ENCODE measurements at regions not wholly inside any gene's neighbourhood (a gene's known extent, or its start where the extent isn't known, plus 50 kb on each side); places are given as distances from the start of the nearest gene placed in this dataset.

- peak; percentile 94 for DNase-seq
- 19 to 24% methylated on average over 4 of the region's 4 CpGs for WGBS, 2 experiments (ENCODE audit: low coverage in 1 of 2, low lambda C conversion rate in 2 of 2, missing lambda C conversion rate in 2 of 2)
- H3K9ac ChIP-seq, result peak overlapping the region; percentile 16
- H3K9me3 ChIP-seq (ENCODE audit: low read depth), result no peaks in the 10 kb centered on the region
- no peaks in the 10 kb centered on the region for H3K36me3 ChIP-seq (ENCODE audit: low read depth)
- peaks cover 24% of the 10 kb centered on the region for H3F3A ChIP-seq (ENCODE audit: insufficient read depth)
- H3K9me2 ChIP-seq (ENCODE audit: insufficient read depth), result no peaks in the 10 kb centered on the region
- no peaks in the 10 kb centered on the region for H4K20me1 ChIP-seq (ENCODE audit: insufficient read depth)
- 0 out of 2 replicates have a peak overlapping the region, but pooled peaks have one; percentile 6 for H3K4me3 ChIP-seq
- H3K79me2 ChIP-seq (ENCODE audit: insufficient read depth), result no peaks in the 10 kb centered on the region
- no peak for TF ChIP-seq EZH2 (IDR thresholded peaks at IDR 0.05; ENCODE audit: insufficient read depth, poor library complexity, severe bottlenecking)
- TF ChIP-seq EZH2phosphoT487 (IDR thresholded peaks at IDR 0.05; ENCODE audit: insufficient read depth, low read depth), result no peak
- peak overlapping the region; percentile 44 for H3K4me2 ChIP-seq (ENCODE audit: unreplicated experiment)
- in situ Hi-C loops (cut with MboI), result no loop called here
- peak overlapping the region; percentile 80 for H3K27ac ChIP-seq
- H2AFZ ChIP-seq, result peak overlapping the region; percentile 55
- peaks cover 37% of the 10 kb centered on the region for H3K4me1 ChIP-seq (ENCODE audit: insufficient read depth)
- no peaks in the 10 kb centered on the region for H3K27me3 ChIP-seq (replicated peaks; ENCODE audit: insufficient read depth)
These were observed 581.8 kb upstream of the SLITRK5 start for GRCh38 chr13:87089391-87089790.

- Histone ChIP-seq H3K4me1 (ENCODE audit: insufficient read depth) (peaks cover 28% of the 10 kb centered on the region), H4K20me1 (ENCODE audit: insufficient read depth) (no peaks in the 10 kb centered on the region), H3K4me2 (ENCODE audit: unreplicated experiment) (no peak overlapping the region), H3K9ac (no peak overlapping the region), H3F3A (ENCODE audit: insufficient read depth) (peaks cover 20% of the 10 kb centered on the region), H3K79me2 (ENCODE audit: insufficient read depth) (no peaks in the 10 kb centered on the region), H2AFZ (no peak overlapping the region), H3K36me3 (ENCODE audit: low read depth) (no peaks in the 10 kb centered on the region), H3K9me3 (ENCODE audit: low read depth) (no peaks in the 10 kb centered on the region), H3K4me3 (no peak overlapping the region), H3K27me3 (replicated peaks; ENCODE audit: insufficient read depth) (no peaks in the 10 kb centered on the region), H3K9me2 (ENCODE audit: insufficient read depth) (no peaks in the 10 kb centered on the region), H3K27ac (no peak overlapping the region)
- in situ Hi-C loops (cut with MboI), result no loop called here
- peak; percentile 28 for DNase-seq
- TF ChIP-seq EZH2phosphoT487 (IDR thresholded peaks at IDR 0.05; ENCODE audit: insufficient read depth, low read depth) (no peak), EZH2 (IDR thresholded peaks at IDR 0.05; ENCODE audit: insufficient read depth, poor library complexity, severe bottlenecking) (no peak)
- WGBS, 2 experiments (ENCODE audit: low coverage in 1 of 2, low lambda C conversion rate in 2 of 2, missing lambda C conversion rate in 2 of 2), result 50 to 65% methylated on average over 2 of the region's 2 CpGs
These were observed 577.8 kb upstream of the SLITRK5 start for GRCh38 chr13:87093399-87093798.

GRCh38 chr13:87094646-87095045 lies 576.5 kb upstream of the SLITRK5 start:
- Histone ChIP-seq H4K20me1 (ENCODE audit: insufficient read depth) (no peaks in the 10 kb centered on the region), H3K79me2 (ENCODE audit: insufficient read depth) (no peaks in the 10 kb centered on the region), H3K4me1 (ENCODE audit: insufficient read depth) (peaks cover 16% of the 10 kb centered on the region), H2AFZ (no peak overlapping the region), H3K4me3 (no peak overlapping the region), H3K9me3 (ENCODE audit: low read depth) (no peaks in the 10 kb centered on the region), H3F3A (ENCODE audit: insufficient read depth) (peaks cover 10% of the 10 kb centered on the region), H3K4me2 (ENCODE audit: unreplicated experiment) (no peak overlapping the region), H3K27ac (no peak overlapping the region), H3K36me3 (ENCODE audit: low read depth) (no peaks in the 10 kb centered on the region), H3K27me3 (replicated peaks; ENCODE audit: insufficient read depth) (no peaks in the 10 kb centered on the region), H3K9me2 (ENCODE audit: insufficient read depth) (no peaks in the 10 kb centered on the region), H3K9ac (no peak overlapping the region)
- TF ChIP-seq EZH2phosphoT487 (IDR thresholded peaks at IDR 0.05; ENCODE audit: insufficient read depth, low read depth) (no peak), EZH2 (IDR thresholded peaks at IDR 0.05; ENCODE audit: insufficient read depth, poor library complexity, severe bottlenecking) (no peak)
- WGBS, 2 experiments (ENCODE audit: low coverage in 1 of 2, low lambda C conversion rate in 2 of 2, missing lambda C conversion rate in 2 of 2), result 41 to 62% methylated on average over 3 of the region's 3 CpGs
- DNase-seq, result no peak
- in situ Hi-C loops (cut with MboI), result no loop called here

- 30 to 34% methylated on average over 5 of the region's 5 CpGs for WGBS, 2 experiments (ENCODE audit: low coverage in 1 of 2, low lambda C conversion rate in 2 of 2, missing lambda C conversion rate in 2 of 2)
- H3K9ac ChIP-seq, result no peak overlapping the region
- no peak overlapping the region for H3K4me3 ChIP-seq
- no peaks in the 10 kb centered on the region for H3F3A ChIP-seq (ENCODE audit: insufficient read depth)
- TF ChIP-seq EZH2phosphoT487 (IDR thresholded peaks at IDR 0.05; ENCODE audit: insufficient read depth, low read depth), result no peak
- no peak for TF ChIP-seq EZH2 (IDR thresholded peaks at IDR 0.05; ENCODE audit: insufficient read depth, poor library complexity, severe bottlenecking)
- no peaks in the 10 kb centered on the region for H3K27me3 ChIP-seq (replicated peaks; ENCODE audit: insufficient read depth)
- H3K27ac ChIP-seq, result no peak overlapping the region
- no peaks in the 10 kb centered on the region for H3K79me2 ChIP-seq (ENCODE audit: insufficient read depth)
- no peaks in the 10 kb centered on the region for H3K9me3 ChIP-seq (ENCODE audit: low read depth)
- in situ Hi-C loops (cut with MboI), result no loop called here
- H4K20me1 ChIP-seq (ENCODE audit: insufficient read depth), result no peaks in the 10 kb centered on the region
- no peaks in the 10 kb centered on the region for H3K36me3 ChIP-seq (ENCODE audit: low read depth)
- no peak overlapping the region for H3K4me2 ChIP-seq (ENCODE audit: unreplicated experiment)
- DNase-seq, result no peak
- no peaks in the 10 kb centered on the region; the same call in 1 of the 2 replicates for H3K9me2 ChIP-seq (ENCODE audit: insufficient read depth)
- no peaks in the 10 kb centered on the region for H3K4me1 ChIP-seq (ENCODE audit: insufficient read depth)
- peak overlapping the region; percentile 70 for H2AFZ ChIP-seq
These were observed 570.7 kb upstream of the SLITRK5 start for GRCh38 chr13:87100431-87100830.

- Histone ChIP-seq H3K36me3 (ENCODE audit: low read depth) (no peaks in the 10 kb centered on the region), H3K27me3 (replicated peaks; ENCODE audit: insufficient read depth) (no peaks in the 10 kb centered on the region), H3K4me1 (ENCODE audit: insufficient read depth) (peaks cover 31% of the 10 kb centered on the region), H2AFZ (peak overlapping the region; percentile 66), H3F3A (ENCODE audit: insufficient read depth) (peaks cover 15% of the 10 kb centered on the region; the same call in 1 of the 2 replicates), H3K4me3 (no peak overlapping the region), H3K9me2 (ENCODE audit: insufficient read depth) (no peaks in the 10 kb centered on the region; the same call in 1 of the 2 replicates), H3K9me3 (ENCODE audit: low read depth) (no peaks in the 10 kb centered on the region), H3K79me2 (ENCODE audit: insufficient read depth) (no peaks in the 10 kb centered on the region), H3K9ac (no peak overlapping the region), H3K4me2 (ENCODE audit: unreplicated experiment) (peak overlapping the region; percentile 0), H3K27ac (peak overlapping the region; percentile 25), H4K20me1 (ENCODE audit: insufficient read depth) (no peaks in the 10 kb centered on the region)
- 21 to 27% methylated on average over 2 of the region's 2 CpGs for WGBS, 2 experiments (ENCODE audit: low coverage in 1 of 2, low lambda C conversion rate in 2 of 2, missing lambda C conversion rate in 2 of 2)
- TF ChIP-seq EZH2phosphoT487 (IDR thresholded peaks at IDR 0.05; ENCODE audit: insufficient read depth, low read depth) (no peak), EZH2 (IDR thresholded peaks at IDR 0.05; ENCODE audit: insufficient read depth, poor library complexity, severe bottlenecking) (no peak)
- peak; percentile 70 for DNase-seq
- in situ Hi-C loops (cut with MboI), result no loop called here
These were observed 563.5 kb upstream of the SLITRK5 start for GRCh38 chr13:87107651-87108050.

Data from GM23248 (cell line).